Epithelial cell of prostate (primary cell): ENCODE measurements at regions not wholly inside any gene's neighbourhood (a gene's known extent, or its start where the extent isn't known, plus 50 kb on each side); places are given as distances from the start of the nearest gene placed in this dataset.

Experiments used
- DNase-seq: peaks from one replicate; pipeline ENCODE4 v3.0.0-alpha.2; 2011; ENCODE audit warnings: low read depth, low spot score
- H3K27ac ChIP-seq: fragments of 450-650 bp; 2 replicates; pipeline ENCODE4 v1.5.1; 2017; ENCODE audit warnings: mild to moderate bottlenecking

DNA sequence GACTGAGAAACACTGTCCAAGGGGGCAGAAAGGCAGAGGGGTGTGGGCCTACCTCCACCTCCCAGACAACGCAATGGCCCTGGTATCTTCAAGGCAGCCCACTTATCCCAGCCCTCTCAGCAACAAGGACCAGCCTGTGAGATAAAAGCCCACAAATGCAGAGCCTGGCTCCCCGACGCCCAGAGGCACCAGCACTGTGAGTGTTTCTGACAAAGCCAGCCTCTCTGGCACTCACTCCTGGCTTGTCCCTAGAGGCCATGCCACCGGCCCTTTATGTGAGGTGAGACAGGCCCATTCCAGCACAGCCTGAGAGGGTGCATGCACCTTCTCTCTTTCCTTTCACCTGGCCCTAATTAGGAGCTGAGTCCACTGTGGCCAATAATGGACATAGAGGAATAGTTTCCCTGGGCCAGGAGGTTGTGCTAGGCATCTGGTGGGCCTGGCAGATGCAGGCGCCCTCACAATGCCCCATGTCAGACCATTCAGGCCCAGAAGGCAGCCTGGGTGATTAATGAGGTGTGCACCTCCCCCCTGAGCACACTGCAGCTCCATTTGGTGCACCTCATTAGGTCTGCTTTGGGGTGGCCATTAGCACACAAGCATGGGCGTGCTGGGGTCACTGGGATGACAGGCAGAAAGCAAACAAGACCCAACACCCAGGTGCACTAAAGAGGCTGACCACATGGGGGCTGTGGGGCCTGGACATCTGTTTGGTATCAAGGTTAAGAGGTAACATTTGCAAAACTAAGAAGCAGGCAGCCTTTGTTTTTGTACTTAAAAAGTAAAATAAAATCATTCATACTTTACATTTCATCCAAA, 176.0 kb downstream of the MED10 start:
- no peak for DNase-seq
- no peak overlapping the region for H3K27ac ChIP-seq

DNA sequence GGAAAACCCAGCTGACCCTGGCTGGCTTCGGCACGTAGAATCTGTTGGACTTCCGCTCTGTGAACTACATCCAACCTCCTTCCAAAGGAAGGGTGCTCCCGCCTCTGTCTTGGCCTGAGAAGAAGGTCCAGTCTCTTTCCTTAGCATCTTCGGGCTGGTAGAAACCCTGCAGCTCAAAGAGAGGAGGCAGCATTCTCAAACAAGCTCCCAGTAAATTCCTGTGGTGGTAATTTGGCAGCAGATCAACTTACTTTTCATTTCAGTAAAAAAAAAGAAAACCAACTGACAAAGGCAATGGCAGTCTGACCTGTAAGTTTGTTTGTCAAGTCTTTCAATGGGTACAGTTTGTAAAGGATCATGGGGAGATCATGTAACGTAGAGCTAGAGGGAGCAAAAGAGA, 176.7 kb downstream of the MED10 start:
- no peak overlapping the region for H3K27ac ChIP-seq
- DNase-seq, result peak; percentile 10

DNA sequence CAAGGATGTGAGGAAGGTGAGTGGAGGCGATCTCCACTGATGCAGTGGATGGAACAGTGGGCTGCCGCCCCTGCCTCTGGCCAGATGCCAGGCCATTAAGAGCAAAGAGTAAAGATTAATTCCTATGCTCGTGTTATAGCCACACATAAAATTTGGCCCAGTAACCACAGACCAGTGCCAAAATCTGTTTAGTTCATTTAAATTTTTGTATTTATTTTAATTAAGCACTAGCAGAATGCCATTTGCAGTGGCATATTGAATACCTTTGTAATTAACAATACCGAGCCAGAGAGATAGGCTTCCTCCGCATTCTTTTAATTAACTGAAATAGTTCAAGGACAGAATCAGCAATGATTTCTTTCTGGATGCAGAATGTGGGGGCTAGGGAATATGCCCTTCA, 179.8 kb downstream of the MED10 start:
- no peak for DNase-seq
- H3K27ac ChIP-seq, result no peak overlapping the region

DNA sequence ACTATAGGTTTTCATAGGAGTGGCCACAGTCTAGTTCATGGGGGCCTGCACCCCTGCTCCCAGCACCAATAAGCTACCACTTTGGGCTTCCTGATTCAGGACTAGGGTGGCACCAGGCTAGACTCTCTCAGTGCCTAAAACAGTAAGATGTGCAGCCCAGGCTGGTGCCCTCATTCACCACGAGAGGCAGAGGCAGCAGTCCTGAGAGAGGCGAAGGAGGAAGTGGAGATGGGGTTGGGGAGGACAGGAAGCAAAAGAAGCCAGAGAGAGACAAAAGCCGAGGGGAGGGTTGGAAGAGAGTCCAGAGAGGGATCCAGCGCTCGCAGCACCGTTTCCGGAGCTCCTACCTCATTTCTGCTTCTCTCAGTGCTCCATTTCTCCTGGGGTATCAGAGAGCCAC, 180.9 kb downstream of the MED10 start:
- no peak for DNase-seq
- H3K27ac ChIP-seq, result no peak overlapping the region

DNA sequence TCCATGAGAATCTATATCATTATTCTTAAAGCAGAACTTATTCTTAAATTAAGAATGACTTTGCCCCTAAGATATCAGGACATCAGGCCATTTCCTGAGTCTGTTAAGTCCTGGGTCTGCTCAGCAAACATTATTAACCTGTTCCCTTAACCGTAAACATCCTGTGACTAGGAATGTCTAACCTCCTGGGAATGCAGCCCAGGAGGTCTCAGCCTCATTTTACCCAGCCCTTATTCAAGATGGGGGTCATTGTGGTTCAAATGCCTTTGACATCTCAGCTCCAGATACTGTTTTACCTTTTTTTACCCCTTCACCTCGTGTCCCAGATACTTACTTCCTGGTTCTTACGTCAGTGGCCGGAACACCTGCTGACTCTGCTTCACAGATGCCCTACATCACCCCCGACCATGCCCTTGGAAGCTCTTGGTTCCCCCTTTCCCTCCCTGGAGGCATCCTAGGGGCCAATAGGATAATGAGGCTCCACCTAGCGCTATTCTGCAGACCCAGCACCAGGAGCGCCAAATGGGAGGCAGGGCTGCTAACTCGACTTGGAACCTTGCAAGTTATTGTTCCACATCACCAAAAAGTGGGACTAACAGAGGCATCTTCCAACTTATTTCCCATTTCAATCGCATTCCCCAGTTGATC, 182.5 kb downstream of the MED10 start:
- no peak for DNase-seq
- H3K27ac ChIP-seq, result no peak overlapping the region

- H3K27ac ChIP-seq, result no peak overlapping the region
- no peak for DNase-seq
Observed at GRCh38 chr5:6194906-6195612, 183.3 kb downstream of the MED10 start.

GRCh38 chr5:6194261-6194875, 184.0 kb downstream of the MED10 start:
- no peak for DNase-seq

DNA sequence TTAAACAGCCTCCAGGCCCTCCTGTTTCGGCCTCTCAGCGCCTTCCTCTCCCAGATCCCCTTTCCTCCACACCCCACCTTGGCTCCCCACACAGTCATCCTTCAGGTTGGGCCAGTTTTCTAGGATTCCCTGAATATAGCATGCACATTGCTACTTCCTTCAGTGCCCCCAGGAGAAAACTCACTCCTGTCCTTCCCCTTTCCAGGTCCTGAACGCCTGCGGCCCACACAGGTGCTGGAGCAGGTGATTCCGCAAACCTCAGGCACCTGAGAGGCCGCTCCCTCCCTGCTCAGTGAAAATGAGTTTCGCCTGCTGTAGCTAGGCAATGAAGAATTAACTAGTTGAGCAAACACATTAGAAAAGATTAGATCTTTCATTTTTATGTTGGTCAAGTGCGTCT, 185.0 kb downstream of the MED10 start:
- H3K27ac ChIP-seq, result no peak overlapping the region
- DNase-seq, result no peak

More at GRCh38 chr5:6194261-6194875, 184.0 kb downstream of the MED10 start:
- H3K27ac ChIP-seq, result no peak overlapping the region

GRCh38 chr5:6190838-6191237, 187.5 kb downstream of the MED10 start:
- DNase-seq, result no peak
- H3K27ac ChIP-seq, result no peak overlapping the region

DNA sequence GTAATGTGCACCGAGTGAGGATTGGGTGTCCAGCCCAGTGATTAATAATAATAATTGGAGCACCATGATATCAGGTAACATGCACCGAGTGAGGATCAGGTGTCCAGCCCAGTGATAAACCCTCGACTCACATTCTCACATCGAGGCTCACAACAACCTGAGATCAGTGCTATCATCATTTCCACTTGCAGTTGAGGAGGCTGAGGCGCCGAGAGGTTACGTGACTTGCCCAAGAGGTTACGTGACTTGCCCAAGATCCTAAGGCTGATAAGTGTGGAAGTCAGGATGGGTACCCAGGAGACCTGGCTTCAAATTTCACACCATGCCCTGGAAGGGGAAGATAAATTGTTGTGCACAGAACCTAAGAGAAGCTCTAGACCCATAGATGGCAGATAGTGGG, 189.4 kb downstream of the MED10 start:
- H3K27ac ChIP-seq, result no peak overlapping the region
- DNase-seq, result no peak

DNA sequence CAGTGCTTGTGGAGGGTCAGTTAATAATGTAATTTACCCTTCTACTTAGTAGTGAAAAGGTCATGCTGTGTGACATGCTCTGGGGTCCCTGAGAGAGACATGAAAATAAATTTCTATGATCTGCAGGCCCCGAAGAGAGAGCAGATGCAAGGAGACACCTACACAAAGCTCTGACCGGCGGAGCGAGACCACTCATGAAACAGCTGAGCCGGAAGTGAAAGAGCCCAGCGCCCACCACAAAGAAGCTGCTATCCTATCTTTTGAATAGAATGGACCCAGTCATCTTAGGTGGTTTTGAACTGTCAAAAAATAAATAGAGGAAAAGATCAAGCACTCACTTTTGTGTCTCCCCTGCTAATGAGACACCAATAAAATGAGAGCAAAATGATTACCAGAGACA, 190.0 kb downstream of the MED10 start:
- DNase-seq, result no peak

DNA sequence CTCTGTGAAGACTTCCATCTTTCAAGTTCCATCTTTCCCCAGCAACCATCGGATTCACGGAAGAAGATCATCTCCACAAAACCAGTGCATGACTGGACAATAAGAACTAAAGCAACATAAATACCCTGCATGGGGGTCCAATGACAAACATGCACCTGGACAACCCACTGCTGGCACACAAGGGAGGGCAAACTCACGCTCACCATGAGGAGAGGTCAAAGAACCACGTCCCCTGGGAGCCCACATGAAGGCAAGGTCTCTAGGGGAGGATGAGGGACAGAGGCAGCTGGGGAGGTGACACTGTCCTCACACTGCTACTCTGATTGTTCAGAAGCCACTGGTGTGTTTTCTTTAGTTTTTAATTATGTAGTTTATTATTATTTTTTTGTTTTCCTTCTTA, 190.8 kb downstream of the MED10 start:
- no peak for DNase-seq
- H3K27ac ChIP-seq, result no peak overlapping the region

More for the DNA sequence above, 190.0 kb downstream of the MED10 start:
- no peak overlapping the region for H3K27ac ChIP-seq

GRCh38 chr5:6185574-6185973, 192.8 kb downstream of the MED10 start:
- no peak for DNase-seq
- no peak overlapping the region for H3K27ac ChIP-seq

DNA sequence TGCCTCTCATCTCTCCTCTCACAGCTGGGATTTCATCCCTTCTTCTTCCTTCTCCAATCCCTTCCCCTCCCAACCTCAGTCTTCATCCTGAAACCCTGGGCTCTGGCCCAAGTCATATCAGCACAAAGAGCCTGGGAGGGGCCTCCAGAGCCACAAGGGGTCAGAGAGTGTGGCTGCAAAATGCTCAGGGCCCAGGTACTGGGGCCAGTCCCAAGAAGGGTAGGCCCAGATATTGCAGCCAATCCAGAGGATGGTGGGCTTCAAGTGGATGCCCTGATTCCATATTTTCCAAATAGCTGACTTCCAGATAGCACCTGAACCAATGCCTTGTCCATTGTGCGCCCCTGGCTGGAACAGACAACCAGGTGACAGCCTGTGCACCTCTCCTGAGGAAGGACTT, 193.9 kb downstream of the MED10 start:
- no peak for DNase-seq

GRCh38 chr5:6183391-6184390, 194.7 kb downstream of the MED10 start:
- no peak for DNase-seq
- no peak overlapping the region for H3K27ac ChIP-seq

More for the DNA sequence above, 193.9 kb downstream of the MED10 start:
- no peak overlapping the region for H3K27ac ChIP-seq

- no peak overlapping the region for H3K27ac ChIP-seq
- no peak for DNase-seq
Observed at GRCh38 chr5:6182271-6182815, 196.0 kb downstream of the MED10 start.

DNA sequence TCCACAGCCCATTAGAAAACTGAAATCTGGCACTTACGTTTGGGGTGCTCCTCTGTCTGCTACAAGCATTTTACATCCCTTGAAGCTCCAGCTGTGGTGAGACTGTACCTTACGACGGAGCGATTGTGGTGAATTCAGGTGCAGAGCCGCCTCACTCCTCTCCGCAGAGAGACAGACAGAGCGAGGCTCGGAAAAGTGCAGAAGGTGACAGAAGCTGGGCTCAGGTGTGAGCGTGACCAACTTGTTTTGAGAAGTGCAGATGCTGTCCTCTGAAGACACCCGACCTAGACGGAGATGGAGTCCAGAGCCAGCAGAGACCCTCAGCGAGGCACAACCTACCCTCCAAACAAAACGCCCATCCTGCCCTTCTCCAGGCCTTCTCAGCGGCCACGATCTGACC, 196.5 kb downstream of the MED10 start:
- no peak overlapping the region for H3K27ac ChIP-seq
- no peak for DNase-seq

GRCh38 chr5:6181147-6181729, 197.1 kb downstream of the MED10 start:
- H3K27ac ChIP-seq, result no peak overlapping the region
- no peak for DNase-seq
